DOHH2 (cell line): ENCODE measurements at regions not wholly inside any gene's neighbourhood (a gene's known extent, or its start where the extent isn't known, plus 50 kb on each side); places are given as distances from the start of the nearest gene placed in this dataset.

Source experiments
- H3F3A ChIP-seq: fragments of 200-600 bp; sonication (generic), shearing (Covaris generic); 2 replicates; pipeline ENCODE4 v1.6.0; 2016; ENCODE audit warnings: antibody characterized with exemption, mild to moderate bottlenecking; ENCODE audit not compliant: control insufficient read depth, insufficient read depth
- H3K27ac ChIP-seq: fragments of 200-600 bp; sonication (generic); 2 replicates; pipeline ENCODE4 v1.5.1; 2014; ENCODE audit warnings: low read depth, mild to moderate bottlenecking, low read length, moderate library complexity
- H3K27me3 ChIP-seq: fragments of 200-600 bp; sonication (generic); 2 replicates; pipeline ENCODE4 v1.6.1; 2014; ENCODE audit warnings: mild to moderate bottlenecking, low read length, mixed read lengths; ENCODE audit not compliant: control insufficient read depth
- H3K36me3 ChIP-seq: fragments of 200-600 bp; sonication (generic); 2 replicates; pipeline ENCODE4 v1.6.1; 2014; ENCODE audit warnings: mild to moderate bottlenecking, low read length, moderate library complexity, mixed read lengths; ENCODE audit not compliant: control insufficient read depth
- H3K4me1 ChIP-seq: fragments of 200-600 bp; sonication (generic); 2 replicates; pipeline ENCODE4 v1.6.1; 2014; ENCODE audit warnings: mild to moderate bottlenecking, low read length, mixed read lengths; ENCODE audit not compliant: control insufficient read depth
- H3K4me2 ChIP-seq: fragments of 200-600 bp; sonication (generic); 2 replicates; pipeline ENCODE4 v1.6.0; 2014; ENCODE audit warnings: mild to moderate bottlenecking, low read length, moderate library complexity
- H3K4me3 ChIP-seq: fragments of 200-600 bp; sonication (generic); 2 replicates; pipeline ENCODE4 v1.5.1; 2014; ENCODE audit warnings: mild to moderate bottlenecking, low read length, mixed read lengths
- H3K79me2 ChIP-seq: fragments of 200-600 bp; sonication (generic); 2 replicates; pipeline ENCODE4 v1.6.1; 2014; ENCODE audit warnings: mild to moderate bottlenecking, low read length, mixed read lengths; ENCODE audit not compliant: control insufficient read depth
- H3K9me2 ChIP-seq: fragments of 200-600 bp; sonication (generic); replicated peaks from 2 replicates; pipeline ENCODE4 v1.6.1; 2014; ENCODE audit warnings: mild to moderate bottlenecking, low read length, mixed read lengths; ENCODE audit not compliant: control insufficient read depth
- H3K9me3 ChIP-seq: fragments of 200-600 bp; sonication (generic); 2 replicates; pipeline ENCODE4 v1.6.1; 2014; ENCODE audit warnings: antibody characterized with exemption, low read length, mixed read lengths; ENCODE audit not compliant: control insufficient read depth, insufficient read depth
- H4K20me1 ChIP-seq: fragments of 200-600 bp; sonication (generic); 2 replicates; pipeline ENCODE4 v1.6.0; 2014; ENCODE audit warnings: low read depth, mild to moderate bottlenecking, antibody characterized with exemption, low read length, moderate library complexity; ENCODE audit not compliant: control insufficient read depth, insufficient read depth
- EZH2phosphoT487 ChIP-seq: fragments of 200-600 bp; sonication (generic); IDR thresholded peaks from 2 replicates; pipeline ENCODE4 v1.6.1; 2017; ENCODE audit warnings: borderline replicate concordance, mild to moderate bottlenecking, antibody characterized with exemption, low read length, moderate library complexity, mixed read lengths
- TF ChIP-seq, protein P1 (sequence below): fragments of 200-600 bp; sonication (generic); IDR thresholded peaks from one replicate; pipeline ENCODE4 v1.5.1; 2014; ENCODE audit warnings: antibody characterized with exemption, mild to moderate bottlenecking, low read depth, low read length; ENCODE audit not compliant: poor library complexity, severe bottlenecking

DNA sequence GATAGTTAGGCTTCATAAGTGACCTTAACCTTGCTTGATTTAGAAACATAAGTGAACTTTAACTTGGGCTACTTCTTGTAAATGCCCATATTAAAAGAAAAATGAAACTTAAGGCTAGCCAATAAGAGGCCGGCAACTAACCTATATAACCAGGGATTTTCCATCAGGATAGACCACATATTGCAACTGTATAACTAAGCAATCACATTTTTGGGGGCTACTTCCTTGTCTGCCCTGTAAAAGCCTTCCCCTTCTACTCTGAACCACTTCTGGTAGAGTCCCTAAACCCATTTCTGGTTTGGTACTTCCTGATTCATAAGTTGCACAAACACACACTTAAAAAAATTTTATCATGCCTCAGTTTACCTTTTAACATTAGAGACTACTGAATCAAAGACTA, 150.9 kb upstream of the UBE2E2 start:
- Histone ChIP-seq H3K4me1 (no peaks in the 10 kb centered on the region), H3F3A (no peaks in the 10 kb centered on the region), H3K36me3 (no peaks in the 10 kb centered on the region), H3K9me2 (no peaks in the 10 kb centered on the region), H3K9me3 (no peaks in the 10 kb centered on the region), H3K27ac (no peak overlapping the region), H3K4me2 (no peak overlapping the region), H3K27me3 (no peaks in the 10 kb centered on the region), H3K79me2 (no peaks in the 10 kb centered on the region), H4K20me1 (no peaks in the 10 kb centered on the region), H3K4me3 (no peak overlapping the region)
- TF ChIP-seq, protein P1, sequence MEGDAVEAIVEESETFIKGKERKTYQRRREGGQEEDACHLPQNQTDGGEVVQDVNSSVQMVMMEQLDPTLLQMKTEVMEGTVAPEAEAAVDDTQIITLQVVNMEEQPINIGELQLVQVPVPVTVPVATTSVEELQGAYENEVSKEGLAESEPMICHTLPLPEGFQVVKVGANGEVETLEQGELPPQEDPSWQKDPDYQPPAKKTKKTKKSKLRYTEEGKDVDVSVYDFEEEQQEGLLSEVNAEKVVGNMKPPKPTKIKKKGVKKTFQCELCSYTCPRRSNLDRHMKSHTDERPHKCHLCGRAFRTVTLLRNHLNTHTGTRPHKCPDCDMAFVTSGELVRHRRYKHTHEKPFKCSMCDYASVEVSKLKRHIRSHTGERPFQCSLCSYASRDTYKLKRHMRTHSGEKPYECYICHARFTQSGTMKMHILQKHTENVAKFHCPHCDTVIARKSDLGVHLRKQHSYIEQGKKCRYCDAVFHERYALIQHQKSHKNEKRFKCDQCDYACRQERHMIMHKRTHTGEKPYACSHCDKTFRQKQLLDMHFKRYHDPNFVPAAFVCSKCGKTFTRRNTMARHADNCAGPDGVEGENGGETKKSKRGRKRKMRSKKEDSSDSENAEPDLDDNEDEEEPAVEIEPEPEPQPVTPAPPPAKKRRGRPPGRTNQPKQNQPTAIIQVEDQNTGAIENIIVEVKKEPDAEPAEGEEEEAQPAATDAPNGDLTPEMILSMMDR: no peak
- TF ChIP-seq EZH2phosphoT487: no peak

DNA sequence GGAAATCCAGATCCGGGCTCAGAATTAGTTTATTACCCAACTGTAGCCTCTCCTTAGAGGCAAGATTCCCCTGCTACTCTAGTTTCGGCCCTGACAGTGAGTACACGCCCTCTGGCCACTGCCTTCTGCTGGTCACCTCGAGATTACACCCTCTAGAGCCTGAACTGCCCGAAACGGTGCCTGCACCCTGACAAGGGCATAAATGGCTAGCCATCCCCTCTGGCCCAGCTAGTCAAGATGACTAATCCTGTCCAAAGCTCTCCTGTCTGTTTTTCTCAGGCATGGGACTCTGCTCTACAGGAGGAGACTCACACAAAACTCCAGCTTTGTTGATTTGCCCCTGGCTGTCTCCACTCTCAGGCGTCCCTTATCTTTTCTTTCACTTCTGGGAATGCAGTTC, 150.5 kb upstream of the UBE2E2 start:
- Histone ChIP-seq H3K27me3 (no peaks in the 10 kb centered on the region), H3K9me3 (no peaks in the 10 kb centered on the region), H3K4me3 (no peak overlapping the region), H3K4me1 (no peaks in the 10 kb centered on the region), H4K20me1 (no peaks in the 10 kb centered on the region), H3K79me2 (no peaks in the 10 kb centered on the region), H3F3A (no peaks in the 10 kb centered on the region), H3K36me3 (no peaks in the 10 kb centered on the region), H3K27ac (no peak overlapping the region), H3K4me2 (no peak overlapping the region), H3K9me2 (no peaks in the 10 kb centered on the region)
- TF ChIP-seq, protein P1: no peak
- TF ChIP-seq EZH2phosphoT487: no peak

DNA sequence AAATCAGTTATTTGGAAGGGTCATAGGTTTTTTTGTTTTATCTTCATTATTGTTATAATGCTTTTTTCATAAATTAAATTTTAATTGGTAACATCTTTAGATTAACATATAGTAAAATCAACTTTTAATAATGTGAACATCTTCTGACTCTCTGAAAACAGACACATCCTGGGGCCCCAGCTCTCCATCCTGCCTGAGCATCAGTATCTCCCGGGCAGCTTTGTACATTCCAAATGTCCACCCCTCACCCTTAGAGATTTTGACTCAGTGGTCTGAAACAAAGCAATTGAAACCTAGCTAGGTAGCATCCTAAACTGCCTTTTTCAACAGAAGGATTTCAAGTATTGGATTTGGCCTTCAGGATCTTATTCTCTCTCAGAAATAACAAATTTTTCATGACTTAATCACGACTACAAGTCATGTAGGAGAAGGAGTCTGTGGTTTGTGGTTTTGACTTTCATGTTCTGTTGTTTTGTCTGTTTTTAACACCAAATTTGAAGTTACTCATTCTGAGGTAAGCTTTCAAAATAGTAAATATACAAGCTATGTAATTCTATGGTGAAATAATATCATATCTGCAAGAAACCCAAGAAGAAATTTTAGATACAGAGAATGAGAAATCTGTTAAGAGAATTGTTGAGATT, 147.3 kb upstream of the UBE2E2 start:
- Histone ChIP-seq H4K20me1 (no peaks in the 10 kb centered on the region), H3F3A (no peaks in the 10 kb centered on the region), H3K36me3 (no peaks in the 10 kb centered on the region), H3K9me3 (no peaks in the 10 kb centered on the region), H3K4me1 (no peaks in the 10 kb centered on the region), H3K79me2 (no peaks in the 10 kb centered on the region), H3K4me2 (no peak overlapping the region), H3K27ac (no peak overlapping the region), H3K27me3 (no peaks in the 10 kb centered on the region), H3K4me3 (no peak overlapping the region), H3K9me2 (no peaks in the 10 kb centered on the region)
- TF ChIP-seq, protein P1: no peak
- no peak for TF ChIP-seq EZH2phosphoT487
